Posterior cingulate gyrus (tissue), 11 donors: ENCODE measurements at regions not wholly inside any gene's neighbourhood (a gene's known extent, or its start where the extent isn't known, plus 50 kb on each side); places are given as distances from the start of the nearest gene placed in this dataset.

Experiments
- DNase-seq, 10 donors: peaks; one replicate each; pipeline versions ENCODE4 v3.0.0 to v3.0.0-alpha.2; 2020 to 2021; ENCODE audit warnings: mixed read lengths in 3 of 10
- intact Hi-C: fragments of 100-400 bp; cut with DNase I; formaldehyde crosslinking; loops from one replicate; pipeline ENCODE4 v1.15.1; 2023

GRCh38 chr9:109880276-109881169 lies 100.5 kb downstream of the PALM2AKAP2 start:
- DNase-seq: no peak
- intact Hi-C loops: loop anchor here (10.0 kb wide), 1 partner anchor 306 kb away; no protein-coding TSS in a partner anchor

GRCh38 chr9:109883623-109884022 lies 103.6 kb downstream of the PALM2AKAP2 start:
- intact Hi-C loops: loop anchor here (10.0 kb wide), 1 partner anchor 309 kb away; no protein-coding TSS in a partner anchor

GRCh38 chr9:109886041-109886440 lies 106.0 kb downstream of the PALM2AKAP2 start:
- intact Hi-C loops: loop anchor here (10.0 kb wide), 1 partner anchor 311 kb away; no protein-coding TSS in a partner anchor
- DNase-seq: no peak

More at GRCh38 chr9:109883623-109884022, 103.6 kb downstream of the PALM2AKAP2 start:
- DNase-seq: no peak

GRCh38 chr9:109886617-109887016 lies 106.6 kb downstream of the PALM2AKAP2 start:
- intact Hi-C loops: loop anchor here (10.0 kb wide), 1 partner anchor 312 kb away; no protein-coding TSS in a partner anchor
- no peak for DNase-seq

GRCh38 chr9:109887079-109887478 lies 107.1 kb downstream of the PALM2AKAP2 start:
- intact Hi-C loops: loop anchor here (10.0 kb wide), 1 partner anchor 312 kb away; no protein-coding TSS in a partner anchor
- peak in 1 of 10 donors; percentile 81 for DNase-seq

- intact Hi-C loops: loop anchor here (10.0 kb wide), 1 partner anchor 314 kb away; no protein-coding TSS in a partner anchor
Observed at GRCh38 chr9:109888695-109889094, 108.7 kb downstream of the PALM2AKAP2 start.

GRCh38 chr9:109889456-109889855 lies 109.5 kb downstream of the PALM2AKAP2 start:
- no peak for DNase-seq
- intact Hi-C loops: loop anchor here (10.0 kb wide), 1 partner anchor 315 kb away; no protein-coding TSS in a partner anchor

More at GRCh38 chr9:109888695-109889094, 108.7 kb downstream of the PALM2AKAP2 start:
- no peak for DNase-seq

- intact Hi-C loops: no loop called here
Observed at GRCh38 chr9:109893241-109893640, 113.2 kb downstream of the PALM2AKAP2 start.

GRCh38 chr9:109894473-109894872 lies 114.5 kb downstream of the PALM2AKAP2 start:
- no peak for DNase-seq
- intact Hi-C loops: no loop called here

More at GRCh38 chr9:109893241-109893640, 113.2 kb downstream of the PALM2AKAP2 start:
- DNase-seq: no peak

GRCh38 chr9:109894921-109895758 lies 115.1 kb downstream of the PALM2AKAP2 start:
- intact Hi-C loops: no loop called here
- no peak for DNase-seq

GRCh38 chr9:109901201-109901600 lies 121.2 kb downstream of the PALM2AKAP2 start:
- no peak for DNase-seq
- intact Hi-C loops: loop anchor here (5.0 kb wide), 2 partner anchors 316 to 324 kb away; no protein-coding TSS in a partner anchor

GRCh38 chr9:109903515-109904138 lies 123.6 kb downstream of the PALM2AKAP2 start:
- peak in 5 of 10 donors; percentile 58 to 92 (median 59) for DNase-seq
- intact Hi-C loops: loop anchor here (1.0 to 5.0 kb wide), 4 partner anchors 155 to 326 kb away; no protein-coding TSS in a partner anchor

- intact Hi-C loops: loop anchor here (5.0 kb wide), 2 partner anchors 313 to 327 kb away; no protein-coding TSS in a partner anchor
- DNase-seq: no peak
Observed at GRCh38 chr9:109904666-109905065, 124.7 kb downstream of the PALM2AKAP2 start.

- DNase-seq: no peak
- intact Hi-C loops: no loop called here
Observed at GRCh38 chr9:109905472-109905871, 125.5 kb downstream of the PALM2AKAP2 start.

GRCh38 chr9:109906766-109907382 lies 126.9 kb downstream of the PALM2AKAP2 start:
- intact Hi-C loops: no loop called here
- DNase-seq: no peak

GRCh38 chr9:109907400-109907799 lies 127.4 kb downstream of the PALM2AKAP2 start:
- peak in 3 of 10 donors; percentile 16 to 54 (median 38) for DNase-seq
- intact Hi-C loops: no loop called here

GRCh38 chr9:109907810-109908458 lies 127.9 kb downstream of the PALM2AKAP2 start:
- intact Hi-C loops: no loop called here
- no peak for DNase-seq

- DNase-seq: no peak
- intact Hi-C loops: no loop called here
Observed at GRCh38 chr9:109908459-109909390, 128.7 kb downstream of the PALM2AKAP2 start.
